Skin epidermis (tissue), 12 donors: ENCODE measurements at regions not wholly inside any gene's neighbourhood (a gene's known extent, or its start where the extent isn't known, plus 50 kb on each side); places are given as distances from the start of the nearest gene placed in this dataset.
A peak's percentile ranks its signal among the peaks of the same experiment; 100 is the strongest.

Source experiments
- H3K27ac ChIP-seq, 21 experiments: fragments of 200-600 bp; sonication (generic) in 11 of 21; one replicate each; pipeline ENCODE4 v1.5.0; 2020; ENCODE audit warnings: mild to moderate bottlenecking in 3 of 21, inconsistent platforms in 2 of 21, moderate library complexity in 2 of 21
- H3K4me3 ChIP-seq, 7 experiments: fragments of 200-600 bp; sonication (generic) in 2 of 7; one replicate each; pipeline ENCODE4 v1.5.0; 2020; ENCODE audit warnings: inconsistent platforms in 2 of 7, mild to moderate bottlenecking in 2 of 7, moderate library complexity in 1 of 7

DNA sequence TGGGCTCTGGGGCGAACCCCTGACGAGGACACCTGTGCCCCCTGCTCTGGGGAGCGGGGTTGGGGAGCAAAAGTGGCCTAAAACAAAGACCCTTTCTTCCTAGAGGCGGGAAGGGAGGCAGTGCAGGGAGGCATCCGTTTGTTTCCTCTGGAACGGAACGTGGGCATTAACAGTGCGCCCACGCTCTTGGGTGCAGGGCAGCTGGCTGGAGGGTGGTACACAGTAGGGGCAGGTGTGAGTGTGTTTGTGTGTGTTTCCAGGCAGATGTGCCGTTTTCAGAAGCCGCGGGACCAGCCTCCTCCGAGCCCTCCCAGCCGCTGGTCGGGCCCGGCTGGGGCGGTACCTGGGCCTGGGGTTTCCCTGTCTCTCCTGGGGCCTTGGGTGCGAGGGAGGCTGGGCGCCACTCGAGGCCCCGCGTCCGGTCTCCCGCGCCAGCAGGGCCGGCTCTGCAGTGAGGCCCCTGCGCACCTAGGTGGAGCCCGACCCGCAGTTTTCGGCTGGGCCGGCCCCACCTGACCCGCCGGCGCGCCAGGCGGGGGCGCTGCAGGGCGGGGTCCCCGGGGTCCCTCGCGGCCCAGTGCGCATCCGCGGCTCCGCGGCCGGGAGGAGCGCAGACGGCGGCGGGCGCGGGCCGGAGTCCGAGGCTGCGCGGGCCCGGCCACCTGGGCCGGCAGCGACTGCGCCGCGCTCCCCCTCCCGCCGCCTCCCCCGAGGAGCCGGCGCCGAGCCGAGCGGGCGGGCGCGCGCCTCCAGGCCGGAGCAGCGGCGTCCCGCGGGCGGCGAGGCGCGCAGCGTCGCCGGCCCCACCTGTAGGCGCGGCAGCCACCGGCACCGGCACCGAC is 1252.7 kb downstream of the BRD1 start:
- H3K27ac ChIP-seq = no peak overlapping the region
- H3K4me3 ChIP-seq = no peak overlapping the region

DNA sequence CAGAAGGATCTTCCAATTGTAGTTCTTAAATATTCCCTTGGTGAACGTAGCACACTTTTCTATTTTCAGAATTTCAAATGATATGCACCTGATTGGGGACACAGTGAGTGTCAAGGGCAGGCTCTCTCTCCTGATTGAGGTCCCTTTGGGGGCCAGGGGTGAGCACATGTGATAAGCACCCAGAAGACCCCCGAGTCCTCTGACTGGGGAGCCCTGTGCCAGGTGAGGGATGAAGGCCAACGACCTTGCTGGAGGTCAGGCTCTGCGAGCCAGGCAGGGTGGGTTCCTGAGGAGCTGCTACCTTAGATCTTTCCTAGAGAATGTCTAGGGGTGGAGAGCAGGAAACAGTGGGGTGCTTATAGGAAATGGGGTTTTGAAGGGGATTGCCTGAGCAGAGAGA is 1253.9 kb downstream of the BRD1 start:
- Histone ChIP-seq H3K4me3 (no peak overlapping the region), H3K27ac (no peak overlapping the region)

DNA sequence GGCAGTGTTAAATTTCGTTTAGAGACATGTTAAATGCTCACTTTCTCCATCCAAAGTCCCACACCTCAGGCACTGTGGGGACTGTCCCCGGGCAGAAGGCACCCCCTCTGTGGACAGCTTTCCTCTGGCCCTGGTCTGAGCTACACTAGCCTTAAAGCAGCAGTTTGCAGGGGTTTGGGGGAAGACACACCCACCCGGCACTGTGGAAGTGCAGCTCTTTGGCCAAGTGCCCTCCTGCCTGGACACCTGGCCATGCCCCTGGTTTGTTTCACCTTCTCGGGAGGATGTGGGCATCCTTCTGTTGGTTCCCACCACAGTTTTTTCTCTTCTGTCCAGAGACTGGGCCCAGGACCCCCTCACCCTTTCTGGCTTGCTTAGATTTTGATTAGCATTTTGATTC is 1254.7 kb downstream of the BRD1 start:
- no peak overlapping the region for H3K27ac ChIP-seq
- no peak overlapping the region for H3K4me3 ChIP-seq

DNA sequence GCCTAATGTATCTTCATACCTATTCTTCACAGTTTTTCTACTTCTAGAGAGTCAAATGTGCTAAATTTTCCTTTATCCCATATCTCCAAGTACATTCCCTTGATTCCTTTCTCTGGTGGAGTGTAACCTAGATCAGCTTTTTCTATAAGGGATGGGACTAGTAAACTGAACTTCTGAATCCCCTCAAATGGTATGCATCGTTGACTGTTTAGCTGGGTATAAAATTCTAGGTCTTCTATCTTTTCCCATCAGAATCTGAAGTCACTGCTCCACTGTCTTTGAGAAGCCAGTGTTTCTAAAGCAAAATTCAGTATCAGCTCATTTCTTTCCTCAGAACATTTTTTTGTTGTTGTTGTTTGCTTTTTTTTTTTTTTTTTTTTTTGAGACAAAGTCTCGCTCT is 1256.8 kb downstream of the BRD1 start:
- H3K4me3 ChIP-seq = no peak overlapping the region
- H3K27ac ChIP-seq = no peak overlapping the region

DNA sequence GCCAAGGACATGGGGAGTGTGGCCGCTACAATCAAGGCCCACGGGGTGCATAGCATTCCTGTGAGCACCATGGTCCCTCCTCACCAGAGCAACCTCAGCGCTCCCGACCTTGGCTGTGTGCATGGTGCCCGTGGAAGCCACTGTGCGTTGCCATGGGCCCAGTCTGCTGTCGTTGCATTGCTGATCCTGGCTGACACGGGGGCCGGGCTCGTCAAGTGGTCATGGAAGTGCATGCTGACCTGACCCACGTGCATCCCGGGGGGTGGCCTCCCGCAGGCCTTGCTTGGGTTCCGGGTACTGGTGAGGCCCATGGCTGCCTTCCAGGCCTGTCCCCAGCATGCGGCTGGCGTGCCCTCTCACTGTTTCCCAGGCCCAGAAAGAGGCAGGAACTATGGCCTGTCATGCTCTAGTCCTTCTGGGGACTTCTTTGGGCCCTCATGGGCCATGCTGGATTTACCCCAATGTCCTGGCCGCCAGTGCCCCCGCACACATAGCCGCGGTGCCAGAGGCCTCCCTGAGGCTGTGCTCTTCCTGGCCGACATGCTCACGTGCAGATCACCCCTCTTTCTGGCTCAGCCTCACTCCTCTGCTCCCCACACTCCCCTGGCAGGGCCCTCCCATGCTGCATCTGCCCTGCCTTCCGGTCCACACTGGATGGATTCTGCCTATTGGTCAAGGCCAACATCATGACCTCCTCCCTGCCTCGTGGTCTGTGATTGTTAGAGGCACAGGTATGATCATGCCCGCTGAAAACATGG is 1258.0 kb downstream of the BRD1 start:
- Histone ChIP-seq H3K4me3 (no peak overlapping the region), H3K27ac (no peak overlapping the region)

DNA sequence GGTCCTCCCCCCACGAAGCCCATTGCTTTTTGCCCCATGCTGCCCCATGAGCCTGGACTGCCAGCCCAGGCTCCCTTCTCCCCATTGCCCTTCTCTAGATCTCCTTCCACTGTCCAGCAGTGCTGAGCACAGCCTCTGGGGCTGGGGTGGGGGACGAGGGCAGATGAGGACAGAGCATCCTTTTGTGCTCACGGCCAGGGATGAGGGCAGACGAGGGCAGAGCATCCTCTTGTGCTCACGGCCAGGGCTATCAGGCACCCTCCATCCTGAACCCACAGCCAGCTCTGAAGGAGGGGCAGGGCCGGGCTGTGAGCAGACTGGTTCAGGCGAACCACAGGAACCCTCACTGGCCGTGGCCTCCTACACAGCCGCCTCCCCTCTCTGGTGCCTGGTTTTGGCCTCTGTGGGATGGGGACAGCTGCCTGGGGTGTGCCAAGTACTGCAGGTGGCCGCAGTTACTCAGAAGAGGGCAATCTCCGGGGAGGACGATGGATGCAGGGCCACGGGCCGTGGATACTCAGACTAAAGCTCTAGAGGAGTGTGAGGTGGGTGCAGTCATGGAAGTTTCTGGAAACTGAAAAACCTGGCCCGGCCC is 1258.8 kb downstream of the BRD1 start:
- H3K27ac ChIP-seq = no peak overlapping the region
- H3K4me3 ChIP-seq = no peak overlapping the region

DNA sequence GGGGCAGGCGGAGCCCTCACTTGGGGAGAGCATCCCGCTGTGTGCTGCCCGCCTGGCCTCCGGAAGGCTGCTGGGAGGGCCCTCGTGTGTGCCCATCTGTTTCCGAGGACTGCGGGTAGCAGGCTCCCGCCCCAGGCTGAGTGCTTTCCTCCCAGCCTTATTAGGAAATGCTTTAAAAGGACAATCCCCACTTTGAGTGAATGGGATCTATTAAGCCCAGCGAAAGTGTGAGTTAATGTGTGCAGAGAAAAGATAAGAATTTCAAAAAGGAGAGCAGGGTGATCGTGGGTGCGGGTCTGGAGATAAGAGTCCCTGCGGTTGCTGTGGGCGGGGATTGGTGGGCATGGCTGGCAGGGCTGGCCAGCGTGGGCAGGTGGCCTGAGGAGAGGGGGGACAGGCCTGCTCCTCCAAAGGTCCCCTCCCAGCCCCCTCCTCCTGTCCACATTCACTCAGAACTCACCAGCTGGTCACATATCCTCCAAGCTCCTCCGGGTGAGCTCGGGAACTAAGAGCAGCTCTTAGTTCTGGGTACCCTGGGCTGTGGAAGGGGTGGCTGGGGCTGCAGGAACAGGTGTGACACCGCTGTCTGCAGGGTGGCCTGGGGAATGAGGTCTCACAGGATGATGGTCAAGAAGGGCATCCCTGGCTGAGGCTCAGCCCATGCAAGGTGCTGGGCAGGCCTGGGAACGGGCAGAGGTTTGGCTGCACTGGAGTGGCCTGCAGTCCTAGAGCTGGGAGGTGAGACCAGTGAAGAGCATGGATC is 1260.3 kb downstream of the BRD1 start:
- peak overlapping the region in 1 of 7 experiments; percentile 3 for H3K4me3 ChIP-seq
- peak overlapping the region in 1 of 21 experiments; percentile 31 for H3K27ac ChIP-seq

DNA sequence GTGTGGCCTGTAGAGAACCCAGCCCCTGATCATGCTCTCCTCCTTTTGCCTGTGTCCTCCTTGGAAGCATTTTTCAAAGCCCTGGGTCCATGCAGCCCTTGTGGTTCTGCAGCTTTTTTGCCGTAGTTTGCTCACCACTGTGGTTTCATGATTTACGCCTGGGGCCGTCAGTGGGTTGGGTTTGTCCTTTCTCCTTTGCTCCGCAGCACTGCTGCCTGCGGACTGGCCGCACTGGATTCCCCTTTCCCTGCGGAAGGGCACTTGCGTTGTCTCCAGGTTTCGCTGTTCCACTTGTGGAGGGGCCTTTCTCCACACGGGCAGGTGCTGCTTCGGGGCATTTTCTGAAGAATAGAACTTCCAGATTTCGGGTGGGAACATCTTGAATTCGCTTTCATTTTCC is 1260.9 kb downstream of the BRD1 start:
- Histone ChIP-seq H3K27ac (peak overlapping the region in 1 of 21 experiments; percentile 31), H3K4me3 (peak overlapping the region in 1 of 7 experiments; percentile 3)

DNA sequence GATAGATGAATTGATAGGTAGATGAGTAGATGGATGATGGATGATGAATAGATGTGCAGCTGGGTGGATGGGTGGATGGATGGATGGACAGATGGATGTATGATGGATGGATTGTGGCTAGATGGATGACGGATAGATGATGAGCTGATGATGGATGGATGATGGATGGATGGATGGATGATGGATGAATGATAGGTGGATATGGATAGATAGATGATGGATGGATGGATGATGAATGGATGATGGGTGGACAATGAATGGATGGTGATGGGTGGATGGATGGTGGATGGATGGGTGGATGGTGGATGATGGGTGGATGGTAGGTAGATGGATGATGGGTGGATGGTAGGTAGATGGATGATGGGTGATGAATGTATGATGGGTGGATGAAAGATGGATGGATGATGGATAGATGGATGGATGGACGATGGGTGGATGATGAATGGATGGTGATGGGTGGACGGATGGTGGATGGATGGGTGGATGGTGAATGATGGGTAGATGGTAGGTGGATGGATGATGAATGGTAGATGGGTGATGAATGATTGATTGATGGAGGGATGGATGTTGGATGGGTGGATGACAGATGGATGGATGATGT is 1261.7 kb downstream of the BRD1 start:
- no peak overlapping the region for H3K4me3 ChIP-seq
- H3K27ac ChIP-seq = no peak overlapping the region

DNA sequence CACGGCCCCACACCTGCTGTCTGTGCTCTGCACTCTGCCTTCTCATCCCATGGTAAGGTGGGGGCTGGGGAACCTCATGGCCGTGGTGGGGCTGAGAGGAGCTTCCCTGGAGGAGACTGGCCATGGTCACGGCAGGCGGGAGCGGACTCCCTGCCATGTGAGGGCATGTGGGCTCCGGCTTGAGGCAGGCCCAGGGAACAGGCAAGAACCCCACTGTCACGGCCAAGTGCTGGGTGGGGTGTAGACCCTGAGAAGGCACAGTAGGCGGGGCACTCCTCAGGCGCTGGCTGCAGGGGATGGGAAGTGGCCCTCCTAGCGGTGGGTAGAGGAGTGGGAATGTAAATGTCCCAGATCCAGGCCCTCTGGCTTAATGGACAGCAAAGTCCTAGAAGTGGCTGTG is 1262.7 kb downstream of the BRD1 start:
- no peak overlapping the region for H3K4me3 ChIP-seq
- no peak overlapping the region for H3K27ac ChIP-seq

DNA sequence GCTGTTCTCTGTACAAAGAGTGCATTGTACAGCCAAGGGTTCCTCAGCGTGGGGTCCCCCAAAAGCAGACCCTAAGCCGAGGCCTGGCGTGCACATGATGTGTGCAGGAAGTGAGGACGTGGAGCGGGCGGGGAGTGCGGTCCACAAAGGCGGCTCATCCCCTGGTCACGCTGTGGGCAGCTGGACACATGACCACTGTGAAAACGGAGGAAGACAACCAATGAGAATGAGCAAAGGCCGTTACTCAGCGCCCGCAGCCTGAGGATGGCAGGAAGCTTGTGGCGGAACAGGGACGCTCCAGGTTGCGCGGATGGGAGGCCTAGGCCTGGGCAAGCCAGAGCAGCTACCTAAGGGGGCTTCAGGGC is 1263.7 kb downstream of the BRD1 start:
- no peak overlapping the region for H3K4me3 ChIP-seq
- H3K27ac ChIP-seq = no peak overlapping the region

DNA sequence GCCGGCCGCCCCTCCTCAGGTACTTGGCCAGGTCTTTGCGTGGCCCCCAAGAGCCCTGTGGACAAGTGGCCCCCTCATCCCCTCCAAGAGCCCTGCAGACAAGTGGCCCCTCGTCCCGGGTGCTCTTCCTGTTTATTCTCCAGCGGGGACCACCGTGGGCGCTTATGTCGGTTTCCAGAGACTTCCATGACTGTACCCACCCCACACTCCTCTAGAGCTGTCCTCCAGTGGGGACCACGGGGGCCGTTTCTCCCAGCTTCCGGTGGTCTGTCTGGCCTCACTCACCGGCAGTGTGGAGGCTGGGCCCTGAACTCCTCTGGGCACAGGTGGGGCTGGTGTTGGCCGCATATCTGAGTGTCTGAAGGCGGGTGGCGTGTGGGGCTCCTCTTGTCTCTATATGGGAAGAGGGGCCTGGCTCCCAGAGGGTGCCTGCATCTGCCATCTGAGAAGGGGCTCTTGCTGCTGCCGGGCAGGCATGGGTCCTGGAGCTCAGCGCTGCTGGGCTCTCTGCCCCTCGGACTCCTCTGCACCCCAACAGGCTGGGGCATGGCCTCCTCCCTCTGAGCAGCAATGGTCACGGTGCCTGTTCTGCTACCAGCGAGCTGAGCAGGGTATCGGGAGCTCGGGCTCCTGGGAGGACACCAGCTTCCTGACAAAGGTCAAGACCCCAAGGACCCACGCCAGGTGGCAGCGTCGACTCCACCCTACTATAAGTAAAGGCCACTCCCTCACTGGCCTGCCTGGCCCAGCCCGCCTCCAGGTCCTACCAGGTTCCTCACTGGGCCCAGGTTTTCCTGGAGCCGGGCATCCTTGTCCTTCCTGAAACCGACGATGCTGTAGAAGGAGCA is 1264.3 kb downstream of the BRD1 start:
- no peak overlapping the region for H3K4me3 ChIP-seq
- H3K27ac ChIP-seq = no peak overlapping the region

DNA sequence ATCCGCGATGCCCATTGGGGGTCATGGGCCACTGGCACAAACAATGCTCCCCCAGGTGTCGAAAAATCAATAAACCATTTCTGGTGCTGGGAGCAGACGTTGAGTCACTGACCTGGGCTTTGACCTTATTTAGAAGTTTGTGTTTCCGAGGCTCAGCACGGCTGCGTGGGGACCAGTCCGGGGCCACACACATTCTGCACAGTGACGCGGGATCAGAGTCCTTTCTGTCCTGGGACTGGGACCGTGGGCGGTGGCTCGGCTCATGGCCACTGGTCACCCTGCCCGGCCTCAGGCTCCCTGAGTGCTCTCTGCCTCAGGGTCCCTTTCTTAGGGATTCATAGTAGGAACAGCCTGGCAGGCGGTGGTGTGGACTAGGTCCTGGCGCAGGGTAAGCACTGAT is 1266.0 kb downstream of the BRD1 start:
- Histone ChIP-seq H3K27ac (no peak overlapping the region), H3K4me3 (no peak overlapping the region)

DNA sequence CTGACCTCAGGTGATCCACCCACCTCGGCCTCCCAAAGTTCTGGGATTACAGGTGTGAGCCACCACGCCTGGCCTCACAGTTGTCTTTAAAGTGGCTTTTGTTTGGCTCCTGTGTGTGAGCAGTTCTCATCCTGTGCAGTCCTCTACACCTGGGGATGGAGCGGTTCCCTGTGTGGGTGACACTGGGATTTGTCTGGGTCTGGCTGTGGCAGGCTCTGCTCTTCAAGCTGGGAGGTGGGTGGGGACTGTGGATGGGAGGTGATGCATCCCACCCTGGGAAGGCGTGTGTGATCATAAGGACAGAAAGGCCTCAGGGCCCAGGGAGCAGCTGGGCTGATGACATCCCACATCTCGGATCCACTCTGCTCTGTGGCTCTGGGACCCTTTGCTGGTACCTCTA is 1266.8 kb downstream of the BRD1 start:
- Histone ChIP-seq H3K27ac (no peak overlapping the region), H3K4me3 (no peak overlapping the region)

DNA sequence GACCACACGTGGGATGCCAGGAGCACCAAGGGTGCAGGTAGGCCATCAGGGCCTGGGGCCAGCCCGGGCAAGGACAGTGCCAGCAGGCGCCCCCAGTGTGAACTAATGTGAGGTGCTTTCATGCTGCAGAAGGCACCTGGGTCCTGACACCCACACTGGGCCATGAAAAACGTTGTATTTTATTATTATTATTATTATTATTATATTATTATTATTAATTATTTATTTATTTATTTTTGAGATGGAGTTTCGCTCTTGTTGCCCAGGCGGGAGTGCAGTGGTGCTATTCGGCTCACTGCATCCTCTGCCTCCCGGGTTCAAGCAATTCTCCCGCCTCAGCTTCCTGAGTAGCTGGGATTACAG is 1267.3 kb downstream of the BRD1 start:
- Histone ChIP-seq H3K27ac (no peak overlapping the region), H3K4me3 (no peak overlapping the region)

DNA sequence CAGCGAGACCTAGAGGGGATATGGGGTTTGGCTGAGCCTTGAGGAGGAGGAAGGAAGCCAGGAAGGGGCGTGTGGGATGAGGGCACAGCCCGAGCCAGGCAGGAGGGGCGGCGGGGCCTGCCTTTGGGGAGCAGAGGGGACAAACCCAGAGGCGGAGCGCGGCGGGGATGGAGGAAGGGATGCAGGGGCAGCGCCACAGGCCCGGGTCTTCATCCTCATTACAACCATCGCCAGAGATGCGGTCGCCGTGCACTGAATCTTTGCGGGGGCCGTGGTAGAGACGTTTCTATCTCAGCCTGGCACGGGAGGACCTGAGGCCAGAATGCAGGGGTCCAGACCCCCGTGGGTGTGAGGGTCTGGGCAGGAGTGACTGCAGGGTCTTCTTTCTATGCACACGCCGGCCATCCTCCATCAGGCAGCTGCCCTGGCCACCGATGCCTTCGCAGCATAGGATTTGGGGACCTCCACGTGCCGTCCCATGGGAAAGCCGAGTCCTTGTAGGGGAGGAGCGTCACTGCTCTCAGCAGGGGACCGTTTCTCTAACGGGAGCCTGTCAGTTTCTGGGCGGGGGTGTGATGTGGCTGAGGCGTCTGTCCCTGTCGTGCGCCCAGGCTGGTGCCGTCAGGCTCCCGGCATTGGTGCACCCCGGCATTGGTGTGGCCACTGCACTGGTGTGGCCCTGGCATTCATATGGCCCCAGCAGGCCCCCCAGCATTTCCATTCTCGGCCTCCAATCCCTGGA is 1267.9 kb downstream of the BRD1 start:
- no peak overlapping the region for H3K4me3 ChIP-seq
- no peak overlapping the region for H3K27ac ChIP-seq

DNA sequence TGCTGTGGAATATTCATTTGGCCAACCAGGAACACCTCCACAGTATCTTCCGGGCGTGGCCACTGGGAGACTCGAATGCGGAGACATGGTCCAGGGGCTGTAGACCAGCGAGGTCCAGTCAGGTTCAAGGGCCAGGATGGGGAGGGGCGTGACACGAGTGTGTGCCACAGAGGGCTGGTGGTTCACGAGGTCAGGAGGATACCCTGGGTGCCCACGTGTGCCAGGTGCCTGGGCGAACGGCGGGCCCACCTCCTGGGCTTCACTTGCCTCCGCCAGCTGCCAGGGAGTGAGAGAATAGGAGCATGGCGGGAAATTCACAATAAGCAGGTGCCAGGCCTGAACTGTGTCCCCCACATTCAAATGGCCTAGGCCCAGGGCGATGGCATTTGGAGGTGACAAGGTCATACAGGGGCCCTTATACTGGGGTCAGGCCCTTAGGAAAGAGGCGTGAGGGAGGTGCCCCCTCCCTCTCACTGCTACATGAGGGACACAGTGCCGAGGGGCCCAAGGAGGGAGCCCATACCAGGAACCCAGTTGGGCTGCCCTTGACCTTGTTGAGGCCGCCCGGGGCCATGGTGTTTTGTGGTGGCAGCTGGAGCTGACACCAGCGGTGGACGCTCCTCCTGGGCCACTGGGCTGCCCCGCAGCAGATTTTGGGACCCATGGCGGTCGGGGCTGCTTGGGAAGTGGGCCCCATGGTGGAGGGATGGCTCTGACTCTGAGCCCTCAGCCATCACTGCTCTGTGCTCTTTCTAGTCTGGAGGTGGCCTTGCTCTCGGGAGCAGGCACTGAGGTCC is 1268.9 kb downstream of the BRD1 start:
- H3K4me3 ChIP-seq = no peak overlapping the region
- no peak overlapping the region for H3K27ac ChIP-seq

DNA sequence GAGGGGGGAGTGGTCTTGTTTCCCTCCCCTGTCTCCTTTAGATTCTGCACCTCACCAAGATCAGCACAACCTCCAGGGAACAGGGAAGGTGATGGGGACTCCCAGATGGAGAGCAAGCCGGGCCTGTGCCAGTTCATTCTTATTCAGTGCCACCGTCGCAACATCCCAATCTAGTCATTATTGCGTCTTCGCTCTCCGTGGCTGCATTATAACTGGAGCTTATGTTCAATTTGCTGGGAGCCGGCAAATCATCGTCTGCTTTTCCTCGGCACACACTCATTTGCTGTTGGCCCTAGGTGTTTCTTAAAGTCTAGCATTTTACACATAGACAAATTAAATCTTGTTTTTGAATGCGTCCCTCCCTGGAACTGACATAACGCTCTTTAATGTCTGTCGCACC is 1269.7 kb downstream of the BRD1 start:
- Histone ChIP-seq H3K27ac (no peak overlapping the region), H3K4me3 (no peak overlapping the region)
